ENCODE measurements at regions not wholly inside any gene's neighbourhood (a gene's known extent, or its start where the extent isn't known, plus 50 kb on each side); places are given as distances from the start of the nearest gene placed in this dataset.
"Not testable (repeated sequence)": the region's sequence is repeated elsewhere in the genome, so short reads cannot be mapped to it uniquely, and the experiment has no call there.

DNA sequence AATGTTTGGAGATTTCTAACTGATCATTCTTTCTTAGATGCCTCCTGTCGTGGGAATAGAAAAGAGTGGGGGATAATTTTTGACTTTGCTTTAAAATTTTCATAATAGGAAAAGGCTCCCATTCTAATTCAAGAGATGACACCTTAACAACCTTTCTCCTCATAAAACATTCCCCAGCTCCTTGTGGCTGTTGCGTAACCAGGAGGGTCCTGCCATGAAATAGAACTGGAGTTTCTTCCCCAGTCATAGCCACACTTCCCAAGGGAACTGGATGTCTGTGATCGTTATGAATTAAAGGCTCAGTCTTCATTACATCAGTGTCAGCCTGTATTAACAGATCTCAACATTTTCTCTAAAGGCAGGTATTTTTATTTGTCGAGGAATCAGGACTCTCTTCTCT lies 119.9 kb upstream of the DAP start:
- H3K4me3 ChIP-seq (replicated peaks; ENCODE audit: low read depth, low read length), result no peak overlapping the region
- DNase-seq (ENCODE audit: extremely low read depth, low read depth), result no peak
- TF ChIP-seq, protein P1, sequence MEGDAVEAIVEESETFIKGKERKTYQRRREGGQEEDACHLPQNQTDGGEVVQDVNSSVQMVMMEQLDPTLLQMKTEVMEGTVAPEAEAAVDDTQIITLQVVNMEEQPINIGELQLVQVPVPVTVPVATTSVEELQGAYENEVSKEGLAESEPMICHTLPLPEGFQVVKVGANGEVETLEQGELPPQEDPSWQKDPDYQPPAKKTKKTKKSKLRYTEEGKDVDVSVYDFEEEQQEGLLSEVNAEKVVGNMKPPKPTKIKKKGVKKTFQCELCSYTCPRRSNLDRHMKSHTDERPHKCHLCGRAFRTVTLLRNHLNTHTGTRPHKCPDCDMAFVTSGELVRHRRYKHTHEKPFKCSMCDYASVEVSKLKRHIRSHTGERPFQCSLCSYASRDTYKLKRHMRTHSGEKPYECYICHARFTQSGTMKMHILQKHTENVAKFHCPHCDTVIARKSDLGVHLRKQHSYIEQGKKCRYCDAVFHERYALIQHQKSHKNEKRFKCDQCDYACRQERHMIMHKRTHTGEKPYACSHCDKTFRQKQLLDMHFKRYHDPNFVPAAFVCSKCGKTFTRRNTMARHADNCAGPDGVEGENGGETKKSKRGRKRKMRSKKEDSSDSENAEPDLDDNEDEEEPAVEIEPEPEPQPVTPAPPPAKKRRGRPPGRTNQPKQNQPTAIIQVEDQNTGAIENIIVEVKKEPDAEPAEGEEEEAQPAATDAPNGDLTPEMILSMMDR (IDR thresholded peaks at IDR 0.05; ENCODE audit: low read depth, low read length, missing control alignments), result no peak

DNA sequence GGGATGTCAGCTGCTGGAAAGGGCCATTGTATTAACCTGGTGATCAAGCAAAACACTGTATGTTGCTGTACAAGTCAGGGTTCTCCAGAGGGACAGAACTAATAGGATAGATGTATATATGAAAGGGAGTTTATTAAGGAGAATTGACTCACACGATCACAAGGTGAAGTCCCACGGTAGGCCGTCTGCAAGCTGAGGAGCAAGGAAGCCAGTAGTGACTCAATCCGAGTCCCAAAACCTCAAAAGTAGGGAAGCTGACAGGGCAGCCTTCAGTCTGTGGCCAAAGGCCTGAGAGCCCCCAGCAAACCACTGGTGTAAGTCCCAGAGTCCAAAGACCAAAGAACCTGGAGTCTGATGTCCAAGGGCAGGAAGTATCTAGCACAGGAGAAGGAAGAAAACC lies 116.0 kb upstream of the DAP start:
- not testable (repeated sequence) for H3K4me3 ChIP-seq (replicated peaks; ENCODE audit: low read depth, low read length); DNase-seq (ENCODE audit: extremely low read depth, low read depth)

DNA sequence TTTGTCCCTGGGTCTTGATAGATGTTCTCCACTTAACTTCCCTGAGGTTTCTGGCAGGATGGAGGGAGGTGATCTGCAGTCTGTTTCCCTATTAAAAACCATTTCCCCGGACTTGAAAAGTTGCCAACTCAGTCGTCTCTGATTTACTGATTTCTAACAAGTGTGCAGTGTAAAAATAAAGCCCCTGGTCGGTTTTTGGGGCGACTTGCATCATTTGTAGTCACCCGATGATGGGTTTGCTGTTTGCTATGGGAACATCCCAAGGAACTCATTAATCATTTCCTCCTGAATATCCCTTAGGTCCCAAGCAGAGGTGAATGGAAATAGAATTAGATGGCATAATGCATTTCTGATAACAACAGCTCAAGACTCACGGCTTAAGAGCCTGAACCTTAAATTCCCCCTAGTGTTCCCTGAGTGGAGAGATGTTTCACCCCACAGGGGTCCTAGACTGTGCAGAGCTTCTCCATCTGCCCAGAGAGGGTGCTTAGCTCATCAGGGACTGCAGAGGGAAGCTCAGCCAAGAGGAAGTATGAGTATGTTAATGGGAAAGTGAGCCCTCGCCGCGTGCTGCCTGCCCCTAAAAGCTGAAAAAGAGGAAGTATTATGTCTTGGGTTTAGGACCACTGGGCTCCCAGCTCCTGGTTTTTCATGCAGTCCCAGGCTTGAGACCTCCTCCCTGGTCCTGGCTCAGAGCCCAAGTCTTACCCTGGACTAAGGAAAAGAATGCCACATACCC lies 115.1 kb upstream of the DAP start:
- DNase-seq (ENCODE audit: extremely low read depth, low read depth), result no peak
- TF ChIP-seq, protein P1 (IDR thresholded peaks at IDR 0.05; ENCODE audit: low read depth, low read length, missing control alignments), result no peak
- no peak overlapping the region for H3K4me3 ChIP-seq (replicated peaks; ENCODE audit: low read depth, low read length)

DNA sequence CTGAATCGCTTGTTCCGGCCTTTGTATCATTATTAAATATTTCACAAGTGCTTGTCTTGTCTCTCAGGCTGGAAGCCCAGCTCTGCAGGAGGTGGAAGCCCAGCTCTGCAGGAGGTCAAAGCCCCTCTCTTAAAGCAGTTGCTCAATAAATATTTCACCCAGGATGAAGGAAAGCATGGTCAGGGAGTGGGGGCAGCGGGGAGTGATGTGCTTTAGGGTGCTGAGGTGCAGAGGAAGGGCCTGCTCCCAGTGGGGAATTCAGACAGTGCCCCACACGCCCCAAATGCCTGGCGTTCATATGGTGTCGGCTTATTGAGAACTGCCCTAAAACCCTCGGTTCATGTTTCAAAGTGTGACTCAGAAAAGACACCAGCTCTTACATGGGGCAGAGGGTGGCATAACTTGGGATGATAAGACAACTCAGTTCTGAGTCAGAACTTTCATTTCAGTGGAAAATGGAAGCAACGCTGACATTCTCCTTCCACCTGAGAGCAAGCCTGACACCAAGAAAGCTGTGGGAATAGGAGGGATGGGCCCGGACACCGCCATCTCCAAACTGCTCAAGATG lies 114.3 kb upstream of the DAP start:
- no peak overlapping the region for H3K4me3 ChIP-seq (replicated peaks; ENCODE audit: low read depth, low read length)
- DNase-seq (ENCODE audit: extremely low read depth, low read depth), result no peak
- TF ChIP-seq, protein P1 (IDR thresholded peaks at IDR 0.05; ENCODE audit: low read depth, low read length, missing control alignments), result no peak

DNA sequence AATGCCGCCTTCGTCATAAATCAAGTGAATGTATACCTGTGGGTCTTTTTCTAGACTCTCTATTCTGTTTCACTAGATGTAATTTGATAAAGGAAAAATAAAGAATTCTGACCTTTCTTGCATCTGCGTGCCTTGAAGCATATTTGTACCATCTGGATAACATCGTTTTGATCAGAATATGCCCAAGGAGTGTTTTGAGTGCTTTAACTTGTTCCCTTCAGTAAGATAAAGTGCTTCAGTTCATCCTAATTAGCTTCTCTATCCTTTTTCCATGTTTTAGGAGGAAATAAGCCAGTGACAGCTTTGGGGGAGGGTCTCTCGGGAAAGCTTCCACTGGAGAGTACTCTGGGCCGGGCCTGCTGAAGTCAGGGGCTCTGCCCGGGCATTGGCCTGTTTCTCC lies 113.5 kb upstream of the DAP start:
- TF ChIP-seq, protein P1 (IDR thresholded peaks at IDR 0.05; ENCODE audit: low read depth, low read length, missing control alignments), result no peak
- no peak overlapping the region for H3K4me3 ChIP-seq (replicated peaks; ENCODE audit: low read depth, low read length)
- no peak for DNase-seq (ENCODE audit: extremely low read depth, low read depth)

DNA sequence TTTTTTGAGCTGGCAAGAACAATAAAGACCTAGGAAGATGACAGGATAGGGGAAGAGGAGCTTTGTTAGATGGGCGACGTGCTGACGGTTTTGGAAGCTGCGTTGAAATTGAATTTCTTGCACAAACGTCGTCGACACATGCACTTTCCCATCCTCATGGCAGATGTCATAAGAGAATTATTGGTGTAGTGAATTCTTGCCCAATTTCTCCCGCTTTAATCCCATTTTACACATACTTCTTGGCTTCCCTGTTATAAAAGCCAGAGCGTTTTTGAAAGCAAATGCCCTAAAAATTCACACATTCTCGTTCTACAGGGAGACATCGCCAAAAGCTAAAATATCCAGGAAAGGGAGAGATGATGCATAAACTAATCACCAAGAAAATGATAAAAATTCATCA lies 109.8 kb upstream of the DAP start:
- no peak overlapping the region for H3K4me3 ChIP-seq (replicated peaks; ENCODE audit: low read depth, low read length)
- no peak for DNase-seq (ENCODE audit: extremely low read depth, low read depth)
- TF ChIP-seq, protein P1 (IDR thresholded peaks at IDR 0.05; ENCODE audit: low read depth, low read length, missing control alignments), result no peak

DNA sequence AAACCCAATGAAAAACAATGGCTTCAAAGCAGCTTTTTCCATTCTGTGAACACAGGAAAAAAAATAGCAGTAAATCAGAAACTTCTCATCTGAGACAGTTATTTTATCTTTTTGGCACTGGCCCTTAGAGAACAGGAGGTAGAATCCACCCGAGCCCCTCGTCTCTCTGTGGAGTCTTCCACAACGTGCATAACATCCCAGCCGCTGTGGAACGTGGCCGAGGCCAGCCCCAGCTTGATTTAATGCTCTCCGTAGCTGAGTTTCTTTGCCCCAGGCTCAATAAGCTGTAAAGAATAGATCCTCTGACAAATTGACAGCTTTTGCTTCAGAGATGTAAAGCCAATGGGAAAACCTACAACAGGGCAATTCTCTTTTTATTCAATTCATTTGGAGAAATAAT lies 107.9 kb upstream of the DAP start:
- H3K4me3 ChIP-seq (replicated peaks; ENCODE audit: low read depth, low read length), result no peak overlapping the region
- TF ChIP-seq, protein P1 (IDR thresholded peaks at IDR 0.05; ENCODE audit: low read depth, low read length, missing control alignments), result no peak
- no peak for DNase-seq (ENCODE audit: extremely low read depth, low read depth)
